ENCODE measurements at regions not wholly inside any gene's neighbourhood (a gene's known extent, or its start where the extent isn't known, plus 50 kb on each side); places are given as distances from the start of the nearest gene placed in this dataset.

DNA sequence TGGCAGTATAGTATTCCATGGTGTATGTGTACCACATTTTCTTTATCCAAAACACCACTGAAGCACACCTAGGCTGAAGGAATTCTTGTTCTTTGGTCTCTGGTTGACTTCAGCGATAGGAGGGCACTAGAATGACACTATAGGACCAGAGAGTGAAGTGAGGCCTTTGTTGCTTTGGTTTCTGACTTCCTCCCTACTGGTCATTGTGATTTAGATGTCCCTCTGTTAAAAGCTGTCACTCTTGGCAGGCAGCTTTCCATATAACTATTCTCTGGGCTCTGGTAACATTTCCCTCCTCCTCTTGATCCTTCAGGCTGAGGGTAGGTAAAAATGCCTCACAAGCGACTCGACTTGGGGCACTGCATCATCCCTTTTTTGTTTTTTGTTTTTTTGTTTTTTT, 236.3 kb downstream of the MAFB start:
- DNase-seq (ENCODE audit: low read depth in 2 of 2, low spot score in 1 of 2): no peak

DNA sequence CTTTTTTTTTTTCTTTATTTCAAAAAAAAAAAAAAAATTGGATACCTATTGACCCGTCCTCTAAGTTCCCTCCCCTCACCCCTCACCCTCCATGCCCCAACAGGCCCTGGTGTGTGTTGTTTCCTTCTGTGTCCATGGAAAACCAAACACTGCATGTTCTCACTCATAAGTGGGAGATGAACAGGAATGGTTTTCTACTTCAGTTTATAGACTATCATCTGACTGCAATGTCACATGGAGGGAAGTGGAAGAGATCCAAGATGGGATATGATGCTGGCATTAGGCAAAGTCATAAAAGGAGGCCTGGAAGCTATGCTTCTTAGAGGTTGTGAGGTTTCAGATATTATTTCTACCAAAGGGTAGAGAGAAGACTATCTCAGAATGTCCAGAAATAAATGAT, 237.5 kb downstream of the MAFB start:
- DNase-seq (ENCODE audit: low read depth in 2 of 2, low spot score in 1 of 2): no peak

DNA sequence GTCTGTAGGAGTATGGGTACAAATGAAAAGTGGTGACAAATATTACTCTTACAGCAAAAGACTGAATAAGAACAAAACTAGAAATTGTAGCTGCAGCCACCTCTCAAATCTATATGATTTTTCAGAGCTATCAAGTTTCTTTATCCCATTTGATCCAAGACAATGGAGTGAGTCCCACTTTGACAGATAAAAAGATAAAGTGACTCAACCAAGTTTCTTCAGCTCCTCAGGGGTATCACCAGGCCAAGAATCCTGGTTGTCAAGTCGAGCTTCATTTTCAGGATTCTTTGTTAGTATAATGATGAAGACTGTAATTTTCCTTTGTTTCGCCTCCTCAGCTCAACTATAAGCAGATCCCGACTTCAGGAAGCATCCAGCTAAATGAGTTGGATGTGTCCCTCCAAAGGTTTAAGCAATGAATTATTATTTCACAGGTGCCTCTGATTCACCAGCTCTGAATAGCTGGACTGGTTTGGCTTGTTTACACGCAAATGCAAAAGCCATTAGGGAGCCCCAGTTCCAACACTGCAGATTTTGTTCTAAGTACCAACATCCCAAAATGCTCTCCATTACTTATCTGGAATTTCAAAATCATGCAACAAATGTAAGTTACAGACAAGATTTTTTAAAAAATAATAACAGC, 238.9 kb downstream of the MAFB start:
- no peak for DNase-seq (ENCODE audit: low read depth in 2 of 2, low spot score in 1 of 2)

DNA sequence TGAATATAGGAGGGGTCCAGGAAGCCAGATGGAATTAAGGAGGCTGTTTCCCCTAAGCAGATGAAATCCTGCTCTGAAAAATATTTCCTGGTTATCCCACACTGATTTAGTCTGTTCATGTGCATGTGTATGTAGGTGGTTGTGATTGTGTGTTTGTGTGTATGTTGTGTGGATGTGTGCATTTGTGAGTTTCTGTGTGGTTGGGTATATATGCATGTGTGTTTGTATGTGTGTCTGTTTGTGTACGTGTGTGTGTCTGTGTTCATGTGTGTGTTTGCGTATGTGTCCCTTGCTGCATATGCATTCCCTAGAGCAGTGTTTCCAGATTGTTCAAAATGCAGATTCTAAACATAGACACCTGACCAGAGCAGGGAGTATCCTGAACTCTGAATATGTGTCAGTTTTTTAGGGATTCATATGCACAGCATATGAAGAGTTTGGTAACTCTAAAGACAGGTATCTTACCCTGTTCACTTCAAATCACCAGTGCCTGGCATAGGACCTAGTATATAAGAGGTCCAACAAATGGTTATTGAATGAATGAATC, 239.8 kb downstream of the MAFB start:
- DNase-seq (ENCODE audit: low read depth in 2 of 2, low spot score in 1 of 2): no peak

DNA sequence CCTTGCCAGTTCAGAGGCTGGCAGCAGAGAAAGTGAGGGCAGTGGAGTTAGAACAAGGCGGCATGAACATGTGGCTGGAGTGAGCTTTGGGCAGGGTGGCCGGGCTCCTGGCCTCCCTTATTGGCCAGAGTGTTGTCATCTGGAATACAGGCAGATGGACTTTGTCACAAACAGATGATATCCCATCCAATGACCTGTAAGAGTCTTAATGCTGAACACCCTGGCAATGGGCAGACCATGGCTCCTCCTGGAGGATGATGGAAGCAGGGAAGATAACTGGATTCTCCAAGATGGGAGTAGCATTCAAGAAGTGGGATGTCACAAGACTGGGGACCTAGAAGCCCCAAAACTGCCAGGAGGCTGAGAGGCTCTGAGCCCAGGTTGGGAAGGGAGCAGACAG, 242.1 kb downstream of the MAFB start:
- DNase-seq (ENCODE audit: low read depth in 2 of 2, low spot score in 1 of 2): no peak

DNA sequence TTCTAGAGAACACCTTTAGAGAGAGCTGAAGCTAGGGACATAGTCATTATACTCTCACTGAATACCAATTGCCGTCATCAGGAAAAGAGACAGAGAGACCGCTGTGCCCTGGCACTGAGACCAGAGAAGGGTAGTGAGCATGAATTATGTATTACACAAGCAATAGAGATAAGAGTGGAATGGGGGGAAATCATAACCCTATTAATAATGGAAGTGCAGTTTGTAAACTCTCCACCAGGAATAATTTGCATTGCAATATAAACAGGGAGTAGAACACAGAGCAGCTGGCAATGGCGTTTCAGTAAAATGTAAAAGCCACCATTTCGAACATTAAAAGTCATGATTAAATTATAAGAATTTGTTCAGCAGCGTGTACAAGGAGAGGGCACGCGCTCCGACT, 244.5 kb downstream of the MAFB start:
- no peak for DNase-seq (ENCODE audit: low read depth in 2 of 2, low spot score in 1 of 2)

DNA sequence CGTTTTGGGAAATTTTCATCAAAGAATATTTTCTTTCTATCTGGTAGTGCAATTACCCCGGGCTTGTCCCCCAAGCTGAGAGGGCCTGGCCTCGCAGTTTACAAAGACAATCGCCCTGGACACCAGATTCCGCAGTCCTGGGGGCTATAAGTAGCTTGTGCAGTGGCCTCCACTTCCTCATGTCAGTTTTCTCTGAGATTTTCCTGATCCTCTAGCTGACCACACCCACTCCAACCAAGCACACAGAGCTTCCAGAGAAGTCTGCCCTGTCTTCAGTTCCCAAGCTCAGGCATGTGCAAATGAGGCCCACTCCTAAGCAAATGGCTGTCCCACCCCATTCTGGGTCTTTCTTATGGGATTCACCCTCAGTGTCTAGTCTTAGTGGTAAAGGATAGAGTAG, 245.3 kb downstream of the MAFB start:
- no peak for DNase-seq (ENCODE audit: low read depth in 2 of 2, low spot score in 1 of 2)

DNA sequence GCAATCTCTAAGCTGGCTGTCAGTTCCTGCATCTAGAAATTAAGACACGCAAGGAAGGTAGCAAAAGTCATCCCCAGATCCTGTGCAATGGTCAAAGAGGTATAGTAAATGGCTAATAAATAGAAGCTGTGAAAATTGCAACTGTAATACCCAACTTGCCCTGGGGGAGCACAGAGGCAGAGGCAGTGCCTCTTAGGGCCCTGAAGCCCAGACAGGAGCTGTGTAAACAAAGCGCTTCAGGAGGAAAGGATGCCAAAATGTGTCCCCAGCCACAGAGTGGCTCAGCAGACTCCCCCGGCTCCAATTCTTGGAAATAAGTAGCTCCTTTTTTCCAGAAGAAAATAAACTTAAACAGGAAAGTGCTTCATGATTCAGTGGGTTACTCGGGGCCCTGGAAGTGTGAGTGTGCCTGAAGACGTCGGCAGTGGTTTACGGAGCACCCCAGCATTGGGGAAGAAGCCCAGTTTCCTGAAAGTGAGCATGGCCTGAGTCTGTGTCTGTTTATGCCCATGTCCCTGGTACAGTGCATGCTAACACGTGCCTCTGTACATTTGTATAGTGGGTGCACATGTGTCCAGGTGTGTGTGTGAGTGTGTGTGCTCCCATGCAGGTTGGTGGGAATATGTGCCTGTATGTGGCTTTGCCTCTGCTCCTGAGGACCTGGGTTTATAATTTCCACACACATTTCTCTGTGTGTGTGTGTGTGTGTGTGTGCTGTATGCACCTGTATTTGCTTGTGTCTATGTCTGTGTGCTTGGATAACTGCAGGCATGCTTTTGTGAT, 246.7 kb downstream of the MAFB start:
- DNase-seq (ENCODE audit: low read depth in 2 of 2, low spot score in 1 of 2): no peak

DNA sequence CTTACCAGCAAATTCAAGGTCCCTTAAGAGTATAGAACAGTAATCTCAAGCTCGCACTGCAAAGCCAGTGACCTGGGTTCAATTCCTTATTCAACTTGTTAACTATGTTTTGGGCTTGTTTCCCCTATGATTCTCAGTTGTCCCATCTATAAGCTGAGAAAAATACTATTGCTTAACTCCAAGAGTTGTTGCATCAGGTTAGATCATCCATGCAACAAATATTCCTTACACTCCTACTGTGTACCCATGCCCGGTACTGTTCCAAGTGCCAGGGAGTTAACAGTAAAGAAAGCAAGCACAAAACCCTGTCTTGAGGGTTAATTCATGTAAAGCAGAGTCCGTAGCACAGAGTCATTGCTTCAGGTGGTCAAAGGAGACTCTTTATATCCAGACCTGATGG, 247.3 kb downstream of the MAFB start:
- no peak for DNase-seq (ENCODE audit: low read depth in 2 of 2, low spot score in 1 of 2)

DNA sequence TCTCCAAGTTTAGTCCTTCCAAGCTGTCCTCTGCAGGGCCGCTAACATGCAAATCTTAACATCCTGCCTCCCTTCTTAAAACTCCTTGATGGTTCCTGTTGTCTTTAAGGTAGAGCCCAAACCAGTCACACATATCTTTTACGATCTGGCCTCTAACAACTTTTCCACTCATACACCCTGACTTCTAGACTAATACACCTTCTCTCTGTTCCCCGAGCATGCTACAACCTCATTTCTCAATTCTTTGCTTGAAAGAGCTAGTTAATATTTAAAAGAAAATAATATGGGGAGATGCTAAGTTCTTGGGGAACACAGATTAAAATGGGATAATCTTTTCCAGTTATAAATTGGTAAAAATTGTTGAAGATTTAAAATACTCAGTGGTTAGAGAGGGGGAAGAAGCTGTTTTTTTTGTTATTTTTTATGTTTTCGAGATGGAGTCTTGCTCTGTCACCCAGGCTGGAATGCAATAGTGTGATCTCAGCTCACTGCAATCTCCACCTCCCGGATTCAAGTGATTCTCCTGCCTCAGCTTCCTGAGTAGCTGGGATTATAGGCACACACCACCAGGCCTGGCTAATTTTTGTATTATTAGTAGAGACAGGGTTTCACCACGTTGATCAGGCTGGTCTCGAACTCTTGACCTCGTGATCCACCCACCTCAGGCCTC, 250.7 kb downstream of the MAFB start:
- DNase-seq (ENCODE audit: low read depth in 2 of 2, low spot score in 1 of 2): no peak

DNA sequence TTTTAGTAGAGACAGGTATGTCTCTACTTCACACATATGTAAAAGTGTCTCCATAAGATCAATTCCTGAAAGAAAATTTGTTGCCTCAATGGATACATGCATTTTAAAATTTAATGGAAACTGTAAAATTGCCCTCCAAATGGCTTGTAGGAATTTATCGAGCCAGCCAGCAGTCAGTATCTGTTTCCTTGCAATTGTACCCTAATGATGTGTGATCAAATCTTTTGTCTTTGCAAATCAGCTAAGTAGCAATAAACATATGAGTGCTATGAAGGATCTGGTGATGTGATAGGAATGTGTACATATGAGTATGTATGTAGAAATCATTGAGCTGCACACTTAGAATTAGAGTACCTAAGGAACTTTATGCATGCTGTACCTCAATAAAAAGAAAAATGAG, 253.0 kb downstream of the MAFB start:
- DNase-seq (ENCODE audit: low read depth in 2 of 2, low spot score in 1 of 2): no peak

DNA sequence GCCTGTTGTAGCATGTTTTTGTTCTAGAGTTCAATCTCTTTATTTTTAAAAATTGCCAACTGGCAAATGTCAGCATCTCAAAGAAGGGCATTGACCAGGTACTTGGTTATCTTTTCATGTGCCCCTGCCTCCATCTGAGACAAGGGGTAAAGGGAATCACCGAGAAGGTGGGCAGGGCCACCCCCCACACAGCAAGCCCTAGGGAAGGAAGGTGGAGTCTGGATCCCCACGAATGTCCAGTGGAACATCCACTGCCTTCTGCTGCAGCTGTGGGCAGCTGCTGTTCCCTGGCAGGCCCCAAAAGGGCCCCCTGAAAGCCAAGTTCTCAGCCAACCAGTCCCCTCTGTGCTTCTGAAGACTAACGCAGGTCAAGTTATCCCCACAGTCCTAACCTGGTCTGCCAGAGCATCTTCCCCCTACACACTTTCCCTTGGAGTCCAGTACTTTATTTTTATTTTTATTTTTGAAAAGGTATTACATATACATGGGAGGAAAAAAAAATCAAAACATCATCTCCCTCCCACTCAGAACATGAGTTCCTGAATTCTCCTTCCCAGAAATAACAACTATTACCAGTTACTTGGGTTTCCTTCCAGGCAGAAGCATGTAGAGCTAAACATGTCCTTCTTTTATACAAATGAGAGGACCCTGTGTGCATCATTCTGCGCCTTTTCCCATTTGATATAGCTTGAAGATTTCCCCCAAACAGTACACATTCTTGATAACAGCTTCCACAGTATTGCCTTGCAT, 253.7 kb downstream of the MAFB start:
- DNase-seq (ENCODE audit: low read depth in 2 of 2, low spot score in 1 of 2): no peak

DNA sequence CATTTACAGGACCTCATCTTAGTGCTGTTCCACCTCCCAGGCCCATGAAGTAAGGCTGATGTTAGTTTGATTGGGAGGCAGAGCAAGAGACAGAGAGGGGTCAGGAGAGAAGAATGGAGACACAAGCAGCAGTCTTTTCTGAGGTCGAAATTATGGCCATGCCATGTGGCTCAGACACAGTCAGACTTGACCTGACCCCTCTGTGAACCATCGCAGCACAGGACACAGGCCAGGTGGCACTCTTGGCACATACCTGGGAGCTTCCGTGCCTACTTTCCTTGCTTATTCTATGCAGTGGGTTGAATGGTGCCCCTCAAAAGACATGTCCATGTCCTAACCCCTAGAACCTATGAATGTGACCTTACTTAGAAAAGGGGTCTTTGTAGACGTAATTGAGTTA, 254.9 kb downstream of the MAFB start:
- DNase-seq (ENCODE audit: low read depth in 2 of 2, low spot score in 1 of 2): no peak

DNA sequence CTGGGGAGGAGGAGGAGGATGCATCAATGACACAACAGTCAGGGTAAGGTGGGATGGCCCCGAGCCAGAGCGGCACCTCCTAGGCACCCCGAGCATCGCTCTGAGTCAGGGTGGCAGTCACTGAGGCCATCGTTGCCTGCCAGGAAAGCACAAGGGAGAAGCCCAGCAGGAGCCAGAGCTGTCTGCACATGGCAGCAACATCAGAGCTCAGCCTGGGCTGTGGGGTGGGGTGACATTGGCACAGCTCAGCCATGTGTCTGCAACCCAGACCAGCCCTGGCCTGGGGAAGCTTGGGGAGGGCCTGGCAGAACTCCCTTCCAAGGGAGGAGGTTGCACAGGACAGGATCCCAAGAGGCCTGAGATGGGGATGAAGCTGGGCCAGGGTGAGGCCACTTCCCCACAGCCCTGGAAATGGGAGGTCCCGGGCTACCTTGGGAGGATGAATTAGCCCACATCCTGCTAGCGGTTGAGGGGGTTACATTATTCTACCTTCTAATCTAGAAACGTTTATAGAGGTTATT, 255.6 kb downstream of the MAFB start:
- DNase-seq (ENCODE audit: low read depth in 2 of 2, low spot score in 1 of 2): no peak

DNA sequence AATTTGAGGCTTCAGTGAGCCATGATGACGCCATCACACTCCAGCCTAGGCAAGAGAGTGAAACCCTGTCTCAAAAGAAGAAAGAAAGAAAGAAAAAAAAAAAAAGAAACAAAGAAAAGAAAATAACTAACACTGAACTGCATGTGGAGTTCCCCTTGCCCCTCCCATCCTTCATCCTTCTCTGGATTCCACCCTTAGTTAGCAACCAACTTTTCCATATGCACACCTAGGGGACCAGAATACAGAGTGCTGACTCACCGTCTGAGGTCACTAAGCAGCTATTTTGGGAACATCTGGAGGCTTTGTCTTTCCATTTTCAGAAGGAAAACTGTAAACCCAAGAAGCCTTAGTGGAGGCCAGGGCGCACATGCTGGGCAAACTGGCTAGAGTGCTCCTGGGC, 257.4 kb downstream of the MAFB start:
- no peak for DNase-seq (ENCODE audit: low read depth in 2 of 2, low spot score in 1 of 2)

DNA sequence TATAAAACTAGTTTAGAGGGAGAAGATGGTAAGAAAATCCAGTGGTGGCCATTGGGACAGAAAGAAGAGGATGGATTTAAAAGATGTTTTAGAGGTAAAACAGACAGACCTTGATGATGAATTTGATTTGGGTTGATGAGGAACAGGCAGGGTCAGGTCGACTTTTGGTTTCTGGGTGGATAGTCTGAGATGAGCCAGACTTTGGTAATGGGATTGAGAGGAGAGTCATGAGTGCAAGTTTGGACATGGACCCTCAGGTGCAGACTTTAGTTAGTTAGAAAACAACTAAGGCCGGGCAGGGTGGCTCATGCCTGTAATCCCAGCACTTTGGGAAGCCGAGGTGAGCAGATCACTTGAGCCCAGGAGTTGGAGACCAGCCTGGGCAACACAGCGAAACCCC, 257.9 kb downstream of the MAFB start:
- no peak for DNase-seq (ENCODE audit: low read depth in 2 of 2, low spot score in 1 of 2)

DNA sequence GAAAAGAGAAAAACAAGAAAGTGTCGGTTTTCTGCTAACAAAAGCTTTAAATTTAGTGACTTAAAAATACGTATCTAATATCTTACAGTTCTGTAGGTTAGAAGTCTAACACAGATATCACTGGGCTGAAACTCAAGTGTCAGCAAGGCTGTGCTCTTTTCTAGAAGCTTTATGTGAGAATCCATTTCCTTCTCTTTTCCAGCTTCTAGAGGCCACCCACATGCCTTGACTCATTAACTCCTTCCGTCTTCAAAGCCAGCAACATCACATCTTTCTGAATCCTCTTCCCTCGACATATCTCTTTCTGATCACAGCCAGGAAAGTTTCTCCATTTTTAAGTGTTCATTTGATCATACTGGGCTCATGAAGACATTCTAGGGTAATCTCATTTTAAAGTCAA, 262.0 kb downstream of the MAFB start:
- no peak for DNase-seq (ENCODE audit: low read depth in 2 of 2, low spot score in 1 of 2)

DNA sequence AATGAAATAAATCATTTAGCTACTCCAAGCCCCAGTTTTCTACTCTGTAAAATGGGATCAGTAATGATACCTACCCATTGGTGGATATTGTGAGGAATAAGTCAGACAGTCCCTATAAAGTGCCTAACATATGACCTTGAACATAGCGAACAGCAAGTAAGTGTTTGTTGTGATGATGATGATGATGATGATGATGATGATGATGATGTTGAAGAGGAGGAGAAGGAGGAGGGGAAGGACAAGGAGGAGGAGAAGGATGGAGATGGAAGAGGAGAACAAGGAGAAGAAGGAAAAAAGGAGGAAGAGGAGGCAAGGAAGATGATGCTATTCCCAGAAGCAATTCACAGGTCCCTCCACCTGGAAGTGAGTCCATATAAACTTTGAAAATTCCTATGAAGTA, 264.3 kb downstream of the MAFB start:
- DNase-seq (ENCODE audit: low read depth in 2 of 2, low spot score in 1 of 2): no peak

DNA sequence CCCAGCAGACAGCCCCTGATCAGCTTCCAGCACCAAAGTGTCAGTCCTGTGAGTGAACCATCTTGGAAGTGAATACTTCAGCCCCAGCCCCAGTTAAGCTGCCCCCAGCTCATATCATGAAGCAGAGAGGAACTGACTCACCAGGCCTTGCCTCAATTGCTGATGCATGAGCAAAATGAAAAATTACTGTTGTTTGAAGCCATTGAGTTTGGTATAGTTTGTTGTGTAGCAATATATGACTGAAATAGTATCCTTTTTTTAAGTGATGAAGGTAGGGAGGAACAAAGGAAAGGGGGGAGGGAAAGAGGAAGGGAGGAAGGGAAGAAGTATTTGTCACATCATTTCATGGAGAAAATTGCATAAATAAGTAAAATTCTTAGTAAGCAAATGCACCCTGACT, 266.4 kb downstream of the MAFB start:
- DNase-seq (ENCODE audit: low read depth in 2 of 2, low spot score in 1 of 2): no peak

DNA sequence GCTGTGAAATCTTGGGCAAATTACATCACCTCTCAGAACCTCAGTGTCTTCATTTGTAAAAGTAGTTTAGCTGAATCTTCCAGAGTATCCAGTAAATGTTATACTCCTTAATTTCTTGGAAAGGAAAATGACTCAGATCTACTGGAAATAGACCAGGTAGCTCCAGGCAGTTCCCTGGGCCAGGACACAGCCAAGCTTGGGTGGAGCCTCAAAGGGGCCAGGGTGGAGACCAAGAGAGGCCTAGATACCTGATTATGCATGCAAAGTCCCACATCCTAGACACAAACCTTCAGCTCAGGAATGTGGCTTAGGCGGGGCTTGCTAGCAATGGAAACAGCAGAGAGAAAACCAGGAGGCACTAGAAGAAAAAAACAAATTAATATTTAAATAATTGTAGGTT, 272.8 kb downstream of the MAFB start:
- DNase-seq (ENCODE audit: low read depth in 2 of 2, low spot score in 1 of 2): no peak

DNA sequence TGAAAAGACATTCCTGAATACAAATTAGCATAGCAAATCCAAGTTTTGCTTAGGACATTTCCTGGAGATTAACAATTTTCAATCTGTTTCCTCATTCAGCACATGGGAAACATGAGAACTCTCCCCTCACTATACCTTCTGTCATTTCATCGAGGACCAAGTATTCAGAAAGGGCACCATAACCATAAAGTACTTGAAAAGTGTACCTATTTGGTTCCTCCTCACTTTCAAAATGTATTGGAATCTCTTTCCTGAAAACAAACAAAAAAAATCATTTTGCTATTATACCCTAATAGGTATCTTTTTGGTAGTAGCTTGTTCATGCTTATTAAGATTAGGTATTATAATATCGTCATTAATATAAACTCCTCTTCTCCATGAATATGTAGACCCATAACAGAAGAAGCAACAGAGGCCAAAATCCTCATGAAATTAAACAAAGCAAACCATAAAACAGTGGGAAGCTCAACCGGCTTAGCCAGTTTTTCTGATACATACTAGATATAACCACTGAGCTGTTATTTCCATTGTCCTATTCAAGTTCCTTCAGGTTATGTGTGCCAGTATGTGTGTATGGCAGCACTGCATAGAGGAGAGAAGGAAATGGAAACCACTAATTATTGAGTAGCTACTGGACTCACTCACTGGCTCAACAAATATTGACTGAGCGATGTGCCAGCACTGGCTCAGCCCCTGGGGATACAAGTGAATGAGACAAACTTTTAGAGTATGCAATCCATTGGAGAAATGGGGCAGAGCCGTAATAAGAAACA, 274.0 kb downstream of the MAFB start:
- DNase-seq (ENCODE audit: low read depth in 2 of 2, low spot score in 1 of 2): no peak

Measured in stimulated activated CD8-positive, alpha-beta memory T cell treated with anti-CD3 and anti-CD28 coated beads, Interleukin-4, amount 100 ng/mL, for 1 hour (primary cell).